HEK293 (cell line): ENCODE measurements at regions not wholly inside any gene's neighbourhood (a gene's known extent, or its start where the extent isn't known, plus 50 kb on each side); places are given as distances from the start of the nearest gene placed in this dataset.

Experiments
- CTCF ChIA-PET: fragments of 350-600 bp; formaldehyde crosslinking; extraction: SDS; loops from one replicate; lab custom pipeline; 2021; ENCODE audit warnings: antibody characterized with exemption; lab: Yijun Ruan, JAX
- POLR2A ChIA-PET: fragments of 300-600 bp; formaldehyde crosslinking; extraction: SDS; loops from one replicate; lab custom pipeline; 2020; ENCODE audit warnings: antibody characterized with exemption, inconsistent platforms; lab: Yijun Ruan, JAX
- H3K27ac ChIP-seq: fragments of 200-500 bp; sonication (Bioruptor generic); 2 replicates; pipeline ENCODE4 v1.5.1; 2014; ENCODE audit warnings: low read depth, low read length, control low read depth, inconsistent platforms; ENCODE audit errors: extremely low read depth
- H3K36me3 ChIP-seq, 2 experiments: fragments of 200-500 bp in 1 of 2; sonication (Bioruptor generic) in 1 of 2; 1 replicate in 1 of 2; 2 replicates in 1 of 2; pipeline ENCODE4 v1.5.1; 2014 to 2017; ENCODE audit warnings: inconsistent platforms in 2 of 2, low read length in 2 of 2; ENCODE audit not compliant: control insufficient read depth in 2 of 2, insufficient read depth in 1 of 2
- H3K4me1 ChIP-seq: fragments of 200-500 bp; sonication (Bioruptor generic); 2 replicates; pipeline ENCODE4 v1.5.1; 2014; ENCODE audit warnings: mild to moderate bottlenecking, low read length, inconsistent platforms; ENCODE audit not compliant: control insufficient read depth, insufficient read depth
- H3K4me3 ChIP-seq: 2 replicates; pipeline ENCODE4 v1.5.1; 2011; ENCODE audit warnings: low read depth, mild to moderate bottlenecking, control low read depth, low read length, moderate library complexity
- H3K9me3 ChIP-seq: fragments of 200-500 bp; sonication (Bioruptor generic); 2 replicates; pipeline ENCODE4 v1.5.1; 2014; ENCODE audit warnings: low read depth, low read length, inconsistent platforms; ENCODE audit not compliant: control insufficient read depth, insufficient read depth
- GLIS1 ChIP-seq: fragments of 450-650 bp; formaldehyde crosslinking; IDR thresholded peaks from 2 replicates; pipeline ENCODE4 v1.5.1; 2016; ENCODE audit warnings: missing biosample characterization, missing genetic modification characterization
- HIC1 ChIP-seq: fragments of 450-650 bp; formaldehyde crosslinking; IDR thresholded peaks from 2 replicates; pipeline ENCODE4 v1.5.1; 2016; ENCODE audit warnings: missing biosample characterization, missing genetic modification characterization
- SCRT1 ChIP-seq: fragments of 450-650 bp; formaldehyde crosslinking; IDR thresholded peaks from 2 replicates; pipeline ENCODE4 v1.5.1; 2016; ENCODE audit warnings: missing biosample characterization, missing genetic modification characterization, borderline replicate concordance
- SETDB1 ChIP-seq: IDR thresholded peaks from one replicate; pipeline ENCODE4 v1.6.1; 2017; ENCODE audit warnings: mild to moderate bottlenecking, low read length, moderate library complexity, mixed read lengths; ENCODE audit not compliant: insufficient read length
- WT1 ChIP-seq: fragments of 450-650 bp; formaldehyde crosslinking; IDR thresholded peaks from 2 replicates; pipeline ENCODE4 v1.5.1; 2016; ENCODE audit warnings: missing biosample characterization, missing genetic modification characterization
- ZBTB11 ChIP-seq: fragments of 450-650 bp; formaldehyde crosslinking; conservative IDR thresholded peaks from 2 replicates; pipeline ENCODE4 v1.5.1; 2016; ENCODE audit warnings: low read depth, missing biosample characterization, missing genetic modification characterization
- ZBTB48 ChIP-seq: fragments of 450-650 bp; formaldehyde crosslinking; IDR thresholded peaks from 2 replicates; pipeline ENCODE4 v1.5.1; 2016; ENCODE audit warnings: missing biosample characterization, missing genetic modification characterization
- ZNF214 ChIP-seq: fragments of 450-650 bp; formaldehyde crosslinking; IDR thresholded peaks from 2 replicates; pipeline ENCODE4 v1.5.1; 2017; ENCODE audit warnings: missing biosample characterization, mild to moderate bottlenecking, missing genetic modification characterization, borderline replicate concordance
- ZNF274 ChIP-seq, 2 experiments: fragments of 200-500 bp in 1 of 2; fragments of 450-650 bp in 1 of 2; sonication (Bioruptor generic) in 1 of 2; formaldehyde crosslinking in 1 of 2; IDR thresholded peaks; 2 replicates each; pipeline versions ENCODE4 v1.5.1 to v1.6.1; 2014 to 2016; ENCODE audit warnings: borderline replicate concordance in 1 of 2, inconsistent platforms in 1 of 2, low read length in 1 of 2, missing biosample characterization in 1 of 2, missing genetic modification characterization in 1 of 2
- ZNF280D ChIP-seq: fragments of 450-650 bp; formaldehyde crosslinking; IDR thresholded peaks from 2 replicates; pipeline ENCODE4 v1.5.1; 2016; ENCODE audit warnings: missing biosample characterization, missing genetic modification characterization
- ZNF341 ChIP-seq: fragments of 450-650 bp; formaldehyde crosslinking; IDR thresholded peaks from 2 replicates; pipeline ENCODE4; 2016; ENCODE audit warnings: low read depth, missing biosample characterization, missing genetic modification characterization
- ZNF354C ChIP-seq: fragments of 450-650 bp; formaldehyde crosslinking; IDR thresholded peaks from 2 replicates; pipeline ENCODE4 v1.5.1; 2016; ENCODE audit warnings: missing biosample characterization, missing genetic modification characterization, low read depth, borderline replicate concordance
- ZNF670 ChIP-seq: fragments of 450-650 bp; formaldehyde crosslinking; IDR thresholded peaks from 2 replicates; pipeline ENCODE4 v1.5.1; 2016; ENCODE audit warnings: missing biosample characterization, missing genetic modification characterization, low read depth
- ZNF692 ChIP-seq: fragments of 450-650 bp; formaldehyde crosslinking; IDR thresholded peaks from 2 replicates; pipeline ENCODE4 v1.5.1; 2016; ENCODE audit warnings: missing biosample characterization, missing genetic modification characterization
- ZNF747 ChIP-seq: fragments of 450-650 bp; formaldehyde crosslinking; IDR thresholded peaks from 2 replicates; pipeline ENCODE4 v1.5.1; 2016; ENCODE audit warnings: missing biosample characterization, missing genetic modification characterization

- Histone ChIP-seq H3K27ac (no peak overlapping the region), H3K36me3 (no peaks in the 10 kb centered on the region), H3K4me1 (no peaks in the 10 kb centered on the region)
- POLR2A ChIA-PET: no interaction called here
- TF ChIP-seq ZNF670: no peak
- no peak for TF ChIP-seq WT1 (tag by site-specific recombination)
- no peak for TF ChIP-seq ZBTB48
- no peak for TF ChIP-seq ZBTB11
- TF ChIP-seq ZNF341 (tag by site-specific recombination): no peak
- no peak for TF ChIP-seq ZNF280D (tag by site-specific recombination)
- no peak for TF ChIP-seq ZNF214
- TF ChIP-seq, all 188 proteins: peak for 0
- CTCF ChIA-PET: no interaction called here
- H3K4me3 ChIP-seq: no peak overlapping the region
- no peaks in the 10 kb centered on the region for H3K9me3 ChIP-seq
Measured at GRCh38 chr1:87689487-87689886, 360.8 kb downstream of the LMO4 start.

- H3K4me3 ChIP-seq: no peak overlapping the region
- no peaks in the 10 kb centered on the region for H3K4me1 ChIP-seq
- no peaks in the 10 kb centered on the region for H3K36me3 ChIP-seq
- no peaks in the 10 kb centered on the region for H3K9me3 ChIP-seq
- TF ChIP-seq ZNF747 (tag by site-specific recombination) (no peak), SCRT1 (tag by site-specific recombination) (no peak), GLIS1 (tag by site-specific recombination) (no peak), HIC1 (tag by site-specific recombination) (no peak), ZNF274 (IDR thresholded peaks at IDR 0.05; ENCODE audit: low read length) (no peak), ZNF274 (tag by site-specific recombination; IDR thresholded peaks at IDR 0.05; ENCODE audit: borderline replicate concordance) (no peak)
- ChIA-PET POLR2A (no interaction called here), CTCF (interaction anchor here (0.6 to 0.7 kb wide), 2 partner anchors 383 to 699 kb away, joined by 3 read pairs; no protein-coding TSS in a partner anchor)
- no peak overlapping the region for H3K27ac ChIP-seq
Measured at GRCh38 chr1:87696483-87696882, 367.8 kb downstream of the LMO4 start.

GRCh38 chr1:87702455-87702854 is 373.8 kb downstream of the LMO4 start:
- ChIA-PET POLR2A (no interaction called here), CTCF (no interaction called here)

More at GRCh38 chr1:87702455-87702854, 373.8 kb downstream of the LMO4 start:
- Histone ChIP-seq H3K36me3 (no peaks in the 10 kb centered on the region), H3K4me3 (no peak overlapping the region), H3K4me1 (peaks cover 14% of the 10 kb centered on the region), H3K27ac (no peak overlapping the region), H3K9me3 (no peaks in the 10 kb centered on the region)
- TF ChIP-seq SETDB1 (peak; percentile 46), ZNF354C (tag by site-specific recombination) (no peak), ZNF692 (tag by site-specific recombination) (no peak)
